Right cardiac atrium (tissue), 5 donors: ENCODE measurements at regions not wholly inside any gene's neighbourhood (a gene's known extent, or its start where the extent isn't known, plus 50 kb on each side); places are given as distances from the start of the nearest gene placed in this dataset.

Experiments
- ATAC-seq, 2 donors: fragments of 200-7000 bp; cut with Tn5 transposase; one replicate each; pipeline versions ENCODE4 v1.8.0 to v1.9.1; 2020; ENCODE audit warnings: moderate library complexity in 2 of 2, mild to moderate bottlenecking in 1 of 2
- DNase-seq, 3 donors: peaks; one replicate each; pipeline ENCODE4 v3.0.0-alpha.2; 2020
- H3K27ac ChIP-seq: one replicate; pipeline ENCODE4 v1.5.1; 2013; ENCODE audit warnings: mild to moderate bottlenecking, low read length, control low read depth, moderate library complexity
- H3K27me3 ChIP-seq: one replicate; pipeline ENCODE4 v1.6.1; 2013; ENCODE audit not compliant: control insufficient read depth, insufficient read depth
- H3K4me1 ChIP-seq: one replicate; pipeline ENCODE4 v1.6.1; 2013; ENCODE audit warnings: low read length; ENCODE audit not compliant: control insufficient read depth, insufficient read depth
- H3K4me3 ChIP-seq: one replicate; pipeline ENCODE4 v1.5.1; 2013; ENCODE audit warnings: low read length, control low read depth
- H3K9me3 ChIP-seq: one replicate; pipeline ENCODE4 v1.6.1; 2013; ENCODE audit warnings: low read length; ENCODE audit not compliant: control insufficient read depth
- WGBS: extraction: QIAGEN DNeasy Blood & Tissue Kit; methylation state at CpG from one replicate; pipeline ENCODE4 v1.1.7; 2013; 5-methylcytosine and 5-hydroxymethylcytosine counted together
- intact Hi-C, 4 donors: fragments of 100-400 bp; cut with DNase I; formaldehyde crosslinking; loops; one replicate each; pipeline versions ENCODE4 v1.11.0 to v1.14.0; 2022 to 2023
- donor health status: healthy with polysubstance abuse.
- donor health status: DM: no; HTN: yes; CAD: no.
- donor health status: DM: no; HTN: no; CAD: no.
- donor health status: DM: no; HTN: yes; CAD: no; lungs with severe emphysema.
- donor health status: DM: yes; HTN: yes; CAD: no.

- H3K27ac ChIP-seq = no peak overlapping the region
- intact Hi-C loops = loop anchor here in 3 of 4 donors (10.0 kb wide), 3 partner anchors 185 to 265 kb away; no protein-coding TSS in a partner anchor
- H3K4me1 ChIP-seq = no peaks in the 10 kb centered on the region
- H3K9me3 ChIP-seq = no peaks in the 10 kb centered on the region
- DNase-seq = peak; percentile 32 to 62 (median 40)
- H3K27me3 ChIP-seq = no peaks in the 10 kb centered on the region
- H3K4me3 ChIP-seq = no peak overlapping the region
- WGBS = 30% methylated on average over 4 of the region's 4 CpGs
- ATAC-seq = peak; percentile 65 to 74
Measured at GRCh38 chr3:99499235-99500158, 138.9 kb upstream of the COL8A1 start.

GRCh38 chr3:99498550-99499234 is 139.7 kb upstream of the COL8A1 start:
- Histone ChIP-seq H3K27ac (no peak overlapping the region), H3K4me3 (no peak overlapping the region), H3K27me3 (no peaks in the 10 kb centered on the region), H3K4me1 (no peaks in the 10 kb centered on the region), H3K9me3 (no peaks in the 10 kb centered on the region)
- ATAC-seq = peak; percentile 22 to 48
- DNase-seq = no peak
- WGBS = 62% methylated on average over 8 of the region's 8 CpGs
- intact Hi-C loops = loop anchor here in 1 of 4 donors (10.0 kb wide), 1 partner anchor 266 kb away; no protein-coding TSS in a partner anchor

GRCh38 chr3:99487894-99488293 is 150.5 kb upstream of the COL8A1 start:
- no peak for DNase-seq
- ATAC-seq = no peak
- intact Hi-C loops = no loop called here
- Histone ChIP-seq H3K27ac (no peak overlapping the region), H3K27me3 (no peaks in the 10 kb centered on the region), H3K9me3 (no peaks in the 10 kb centered on the region), H3K4me3 (no peak overlapping the region), H3K4me1 (no peaks in the 10 kb centered on the region)
- 72% methylated on average over 1 of the region's 1 CpG for WGBS

- Histone ChIP-seq H3K27me3 (no peaks in the 10 kb centered on the region), H3K27ac (no peak overlapping the region), H3K9me3 (no peaks in the 10 kb centered on the region), H3K4me1 (no peaks in the 10 kb centered on the region), H3K4me3 (no peak overlapping the region)
- intact Hi-C loops = no loop called here
- DNase-seq (no peak), ATAC-seq (no peak)
- 82% methylated on average over 3 of the region's 3 CpGs for WGBS
Measured at GRCh38 chr3:99485286-99485685, 153.1 kb upstream of the COL8A1 start.

- Histone ChIP-seq H3K9me3 (no peaks in the 10 kb centered on the region), H3K4me3 (no peak overlapping the region), H3K4me1 (no peaks in the 10 kb centered on the region), H3K27me3 (no peaks in the 10 kb centered on the region), H3K27ac (no peak overlapping the region)
- ATAC-seq (no peak), DNase-seq (no peak)
- intact Hi-C loops = no loop called here
Measured at GRCh38 chr3:99484871-99485270, 153.5 kb upstream of the COL8A1 start.

- Histone ChIP-seq H3K4me1 (no peaks in the 10 kb centered on the region), H3K9me3 (no peaks in the 10 kb centered on the region), H3K27ac (no peak overlapping the region), H3K27me3 (no peaks in the 10 kb centered on the region), H3K4me3 (no peak overlapping the region)
- intact Hi-C loops = no loop called here
- ATAC-seq (no peak), DNase-seq (no peak)
Measured at GRCh38 chr3:99483841-99484240, 154.6 kb upstream of the COL8A1 start.

- 95% methylated on average over 1 of the region's 1 CpG for WGBS
- no peak for DNase-seq
- intact Hi-C loops = no loop called here
- Histone ChIP-seq H3K4me3 (no peak overlapping the region), H3K27ac (no peak overlapping the region), H3K9me3 (no peaks in the 10 kb centered on the region), H3K27me3 (no peaks in the 10 kb centered on the region), H3K4me1 (no peaks in the 10 kb centered on the region)
- ATAC-seq = no peak
Measured at GRCh38 chr3:99482191-99482590, 156.2 kb upstream of the COL8A1 start.

- no peak for DNase-seq
- Histone ChIP-seq H3K9me3 (no peaks in the 10 kb centered on the region), H3K4me3 (no peak overlapping the region), H3K27me3 (no peaks in the 10 kb centered on the region), H3K4me1 (no peaks in the 10 kb centered on the region), H3K27ac (no peak overlapping the region)
- WGBS = 82% methylated on average over 2 of the region's 2 CpGs
- ATAC-seq = no peak
- intact Hi-C loops = no loop called here
Measured at GRCh38 chr3:99481561-99481960, 156.8 kb upstream of the COL8A1 start.

GRCh38 chr3:99479768-99480167 is 158.6 kb upstream of the COL8A1 start:
- Histone ChIP-seq H3K27me3 (no peaks in the 10 kb centered on the region), H3K9me3 (no peaks in the 10 kb centered on the region), H3K4me1 (no peaks in the 10 kb centered on the region), H3K4me3 (no peak overlapping the region), H3K27ac (no peak overlapping the region)
- intact Hi-C loops = no loop called here
- WGBS = 84% methylated on average over 2 of the region's 2 CpGs
- DNase-seq (no peak), ATAC-seq (no peak)

GRCh38 chr3:99477650-99478049 is 160.7 kb upstream of the COL8A1 start:
- intact Hi-C loops = no loop called here
- no peaks in the 10 kb centered on the region for H3K4me1 ChIP-seq
- H3K27me3 ChIP-seq = no peaks in the 10 kb centered on the region
- no peak overlapping the region for H3K4me3 ChIP-seq
- DNase-seq (no peak), ATAC-seq (no peak)
- no peaks in the 10 kb centered on the region for H3K9me3 ChIP-seq
- no peak overlapping the region for H3K27ac ChIP-seq
- 100% methylated on average over 1 of the region's 1 CpG for WGBS

GRCh38 chr3:99475229-99475628 is 163.2 kb upstream of the COL8A1 start:
- no peak overlapping the region for H3K4me3 ChIP-seq
- intact Hi-C loops = no loop called here

More at GRCh38 chr3:99475229-99475628, 163.2 kb upstream of the COL8A1 start:
- no peaks in the 10 kb centered on the region for H3K9me3 ChIP-seq
- DNase-seq (no peak), ATAC-seq (no peak)
- H3K27ac ChIP-seq = no peak overlapping the region
- WGBS = 76% methylated on average over 2 of the region's 2 CpGs
- H3K27me3 ChIP-seq = no peaks in the 10 kb centered on the region
- no peaks in the 10 kb centered on the region for H3K4me1 ChIP-seq
